Muscle of arm (tissue), 1 donor: ENCODE measurements at regions not wholly inside any gene's neighbourhood (a gene's known extent, or its start where the extent isn't known, plus 50 kb on each side); places are given as distances from the start of the nearest gene placed in this dataset.
"Not testable (repeated sequence)": the region's sequence is repeated elsewhere in the genome, so short reads cannot be mapped to it uniquely, and the experiment has no call there.

ENCODE experiments used
- DNase-seq: peaks from one replicate; pipeline ENCODE4 v3.0.0-alpha.2; 2013

DNA sequence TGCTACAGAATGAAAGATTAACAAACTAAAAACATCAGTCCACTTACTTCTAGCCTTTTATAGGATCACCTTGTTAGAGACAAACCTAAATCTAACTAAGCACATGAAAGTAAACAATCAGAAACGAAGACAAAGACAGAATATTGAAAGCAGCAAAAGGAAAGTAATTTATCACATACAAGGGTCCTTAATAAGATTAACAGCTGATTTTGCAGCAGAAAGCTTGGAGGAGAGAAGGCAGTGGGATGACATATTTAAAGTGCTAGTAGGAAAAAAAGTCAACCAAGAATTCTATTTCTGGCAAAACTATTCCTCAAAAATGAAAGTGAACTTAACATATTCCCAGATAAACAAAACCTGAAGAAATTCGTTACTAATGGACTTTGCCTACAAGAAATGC, 286.4 kb downstream of the RWDD3 start:
- DNase-seq, result no peak

- no peak for DNase-seq
Observed at GRCh38 chr1:95532335-95532734, 298.3 kb downstream of the RWDD3 start.

DNA sequence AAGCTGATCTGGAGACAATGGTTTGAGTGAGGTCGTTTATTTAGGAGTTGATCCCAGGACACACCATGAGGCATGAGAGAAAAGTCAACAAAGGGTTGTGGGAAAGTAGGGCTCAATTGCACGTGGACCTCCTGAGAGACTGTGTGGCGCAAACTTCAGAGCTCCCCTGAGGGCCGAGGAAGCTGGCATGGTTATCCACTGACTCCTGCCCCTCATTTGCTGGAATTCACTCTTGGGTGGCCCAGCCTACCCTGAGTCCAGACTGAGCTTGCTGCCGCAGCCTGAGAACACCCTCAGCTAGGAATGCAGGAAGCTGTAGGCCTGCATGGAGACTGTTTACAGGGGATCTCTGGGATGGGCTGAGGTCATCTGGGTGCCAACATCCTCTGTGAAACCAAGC, 301.0 kb downstream of the RWDD3 start:
- DNase-seq, result no peak

DNA sequence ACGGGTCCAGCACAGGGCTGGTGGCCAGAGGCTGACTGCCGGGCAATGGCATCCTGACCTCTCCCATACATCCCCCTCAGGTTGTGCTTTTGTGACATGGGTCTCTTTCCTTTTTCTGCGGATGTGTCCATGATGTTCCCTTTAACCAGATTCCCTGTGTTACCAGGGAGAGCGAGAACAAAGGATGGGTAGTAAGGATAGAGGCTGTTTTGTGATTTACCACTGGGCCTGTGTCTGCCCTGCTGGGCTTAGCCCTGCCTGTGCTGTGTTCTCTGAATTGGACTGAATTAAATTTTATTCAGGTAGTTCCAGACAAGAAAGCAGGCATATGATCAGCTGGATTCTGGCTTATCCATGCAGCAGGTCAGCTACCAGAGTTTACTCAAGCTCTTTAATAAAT, 301.6 kb downstream of the RWDD3 start:
- DNase-seq, result no peak

DNA sequence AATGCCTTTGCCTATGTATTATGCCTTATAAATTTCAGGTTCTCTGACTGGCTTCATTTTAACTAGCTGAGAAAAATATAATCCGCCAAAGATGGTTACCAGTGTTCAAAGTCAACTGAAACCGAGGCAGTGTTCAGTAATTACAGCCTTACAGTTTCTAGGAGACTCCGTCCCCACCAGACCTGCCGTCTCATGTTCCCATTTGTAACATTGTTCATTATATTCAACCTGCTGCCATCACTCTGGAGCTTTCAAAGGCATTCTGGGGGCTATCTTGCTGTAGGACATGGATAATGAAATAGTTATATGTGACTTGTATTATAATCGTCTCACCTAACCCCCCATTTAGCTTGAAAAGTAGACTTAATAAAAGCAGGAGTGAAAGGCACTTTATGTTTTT, 302.5 kb downstream of the RWDD3 start:
- DNase-seq, result no peak

GRCh38 chr1:95537176-95537575, 303.2 kb downstream of the RWDD3 start:
- DNase-seq, result no peak

- not testable (repeated sequence) for DNase-seq
Observed at GRCh38 chr1:95538242-95538641, 304.2 kb downstream of the RWDD3 start.

DNA sequence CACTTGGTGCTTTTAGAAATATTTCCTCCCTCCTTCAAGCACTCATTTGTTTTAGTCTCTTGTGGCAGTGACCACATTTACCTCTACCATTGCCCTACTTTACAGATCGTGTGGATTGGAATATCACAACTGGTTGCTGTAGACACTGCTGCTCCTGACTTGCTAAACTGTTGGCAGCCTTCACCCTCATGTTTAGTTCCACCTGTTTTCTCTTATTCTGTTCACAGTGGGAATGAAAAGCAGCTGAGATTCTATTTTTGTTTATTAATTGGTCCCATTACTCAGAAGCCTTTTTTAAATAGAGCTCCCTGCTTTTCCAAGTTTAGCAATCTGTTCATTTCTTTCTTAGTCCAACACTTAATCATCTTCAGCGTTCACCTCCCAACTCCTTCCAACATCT, 308.9 kb downstream of the RWDD3 start:
- DNase-seq, result no peak

- DNase-seq, result no peak
Observed at GRCh38 chr1:95547005-95547404, 313.0 kb downstream of the RWDD3 start.

GRCh38 chr1:95548211-95548610, 314.2 kb downstream of the RWDD3 start:
- no peak for DNase-seq

DNA sequence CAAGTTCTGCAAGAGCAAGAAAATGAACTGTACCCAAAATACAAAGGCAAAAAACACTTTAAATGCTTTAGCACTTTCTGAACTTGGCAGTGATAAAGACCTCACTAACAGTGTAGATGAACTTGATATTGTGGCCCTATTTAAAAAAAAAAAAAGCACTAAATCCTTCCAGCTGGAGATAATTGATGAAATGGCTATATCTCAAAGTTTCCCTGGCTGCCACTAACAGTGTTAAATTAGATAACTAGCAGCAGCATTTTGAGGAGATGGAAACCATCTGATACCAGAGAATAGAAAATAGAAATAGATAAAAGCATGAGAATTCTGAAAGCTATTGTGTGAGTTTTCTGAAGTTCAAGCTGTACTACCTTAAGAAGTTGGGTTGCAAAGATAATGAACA, 317.2 kb downstream of the RWDD3 start:
- DNase-seq, result no peak

GRCh38 chr1:95553595-95553994, 319.6 kb downstream of the RWDD3 start:
- DNase-seq, result no peak

- DNase-seq, result no peak
Observed at GRCh38 chr1:95554408-95554807, 320.4 kb downstream of the RWDD3 start.

DNA sequence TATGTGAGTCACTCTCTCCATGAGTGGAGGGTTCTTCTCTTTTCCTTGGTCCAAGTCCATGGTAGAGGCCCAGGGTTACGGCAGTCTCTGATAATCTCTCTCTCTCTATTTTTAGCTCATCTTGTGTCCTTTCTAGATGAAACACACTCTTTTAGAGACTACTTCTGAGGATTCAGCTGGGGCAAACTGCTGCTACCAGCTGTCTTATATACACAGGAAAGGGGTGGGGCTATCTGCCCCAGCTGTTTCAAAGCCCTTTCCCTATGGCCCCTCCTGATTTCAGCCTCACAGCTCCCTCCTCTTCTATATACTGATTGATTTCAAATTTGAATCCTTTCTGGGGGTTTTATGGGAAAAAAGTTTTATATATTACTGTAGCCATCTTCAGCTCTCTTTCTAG, 324.8 kb downstream of the RWDD3 start:
- no peak for DNase-seq

DNA sequence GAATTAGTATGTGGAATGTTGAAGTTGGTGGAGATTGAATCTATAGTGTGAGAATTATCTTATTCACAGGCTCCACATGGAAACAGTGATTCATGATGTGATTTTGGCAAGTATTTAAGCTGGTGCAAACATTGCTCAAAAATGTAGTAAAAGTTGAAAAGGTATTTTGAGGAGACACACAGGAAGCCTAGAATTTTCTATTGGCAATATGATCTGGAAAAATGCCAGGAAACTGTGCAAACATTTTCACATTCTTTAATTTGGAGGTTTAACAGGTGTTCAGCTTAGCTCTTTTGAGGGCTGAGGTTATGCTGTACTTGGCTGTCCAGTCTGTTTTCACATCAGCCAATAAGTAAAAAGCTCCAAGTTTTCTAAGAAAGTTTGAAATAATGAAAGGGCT, 327.3 kb downstream of the RWDD3 start:
- DNase-seq, result peak; percentile 23

DNA sequence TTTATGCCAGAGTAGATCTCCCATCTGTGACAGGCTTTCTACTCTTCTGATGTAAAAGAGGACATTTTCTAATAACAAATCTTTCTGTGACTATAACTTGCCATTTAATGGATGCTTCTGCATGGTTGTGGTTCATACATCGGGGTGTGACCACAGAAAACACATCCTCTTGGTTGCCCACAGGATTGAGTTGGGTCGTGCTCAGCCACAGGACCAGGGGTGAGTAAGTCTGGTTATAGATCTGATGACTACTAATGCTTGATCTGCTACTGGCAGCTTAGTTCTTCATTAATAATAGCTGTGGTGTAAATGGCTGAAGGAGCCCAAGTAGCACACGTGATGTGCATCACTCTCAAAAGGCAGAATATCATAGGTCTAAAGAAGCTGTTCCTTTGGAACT, 328.2 kb downstream of the RWDD3 start:
- no peak for DNase-seq

GRCh38 chr1:95572002-95572401, 338.0 kb downstream of the RWDD3 start:
- no peak for DNase-seq

GRCh38 chr1:95572962-95573361, 339.0 kb downstream of the RWDD3 start:
- DNase-seq, result no peak

- no peak for DNase-seq
Observed at GRCh38 chr1:95575291-95575690, 341.3 kb downstream of the RWDD3 start.

DNA sequence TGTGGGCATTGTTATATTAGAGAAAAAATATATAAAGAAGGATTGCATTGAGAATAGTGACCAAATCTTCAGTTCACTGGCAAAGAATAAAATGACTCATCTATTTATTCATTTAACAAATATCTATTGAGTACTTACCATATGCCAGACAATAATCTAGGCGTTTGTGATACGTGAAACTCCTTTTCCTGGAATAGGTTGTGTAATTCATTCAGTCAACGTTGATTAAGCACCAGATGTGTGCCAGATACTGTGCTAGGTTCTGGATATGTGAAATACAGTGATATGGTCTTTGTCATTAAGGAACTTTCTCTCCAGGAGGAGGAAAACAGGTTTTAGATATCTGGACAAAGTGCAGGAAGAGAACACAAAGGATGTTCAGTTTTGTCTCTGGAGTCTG, 344.5 kb downstream of the RWDD3 start:
- DNase-seq, result no peak

- DNase-seq, result no peak
Observed at GRCh38 chr1:95582191-95582590, 348.2 kb downstream of the RWDD3 start.

DNA sequence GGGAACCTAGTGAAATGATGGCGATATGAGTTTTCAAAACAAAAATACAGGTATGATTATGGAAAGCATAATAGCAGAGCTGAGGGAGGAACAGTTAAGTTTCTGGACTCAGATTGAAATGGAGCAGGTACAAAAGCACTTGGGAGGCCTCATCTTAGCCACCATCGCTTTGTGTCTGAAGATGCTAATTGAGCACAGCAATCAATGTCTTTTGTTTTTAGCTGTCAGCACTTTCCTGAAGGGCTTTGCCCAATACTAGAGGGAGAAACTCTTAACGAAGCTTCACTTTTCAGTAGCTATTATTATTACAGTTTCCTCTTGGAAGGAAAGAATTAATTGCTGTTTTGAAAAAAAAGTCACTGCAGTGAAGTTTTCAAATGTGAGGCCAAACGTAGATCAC, 348.7 kb downstream of the RWDD3 start:
- DNase-seq, result no peak

DNA sequence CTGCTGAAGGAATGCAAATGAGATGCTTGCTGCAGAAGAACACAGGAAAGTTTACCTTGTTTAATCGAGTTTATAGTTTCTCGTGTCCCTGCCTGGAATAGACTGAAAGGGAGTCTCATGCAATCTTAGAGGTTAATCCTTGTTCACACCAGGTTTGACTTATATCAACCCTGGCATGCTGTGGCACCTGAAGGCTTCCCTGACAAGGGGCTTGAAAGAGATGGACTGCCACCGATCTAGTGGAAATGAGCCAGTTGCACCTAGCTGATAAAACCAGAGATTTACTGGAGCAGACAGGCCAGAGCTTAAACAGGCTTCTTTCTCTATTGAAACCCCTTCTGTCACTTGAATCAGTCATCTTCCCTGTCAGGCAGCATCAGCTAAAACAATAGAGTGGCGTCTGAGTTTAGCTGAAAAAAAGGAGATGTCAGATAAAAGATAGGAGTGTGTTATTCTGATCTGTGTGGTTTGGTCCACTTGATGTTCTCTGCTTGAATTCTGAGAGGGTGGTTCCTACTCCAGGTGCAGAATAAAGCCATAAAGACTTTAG, 349.7 kb downstream of the RWDD3 start:
- no peak for DNase-seq

- DNase-seq, result no peak
Observed at GRCh38 chr1:95584315-95584714, 350.3 kb downstream of the RWDD3 start.

DNA sequence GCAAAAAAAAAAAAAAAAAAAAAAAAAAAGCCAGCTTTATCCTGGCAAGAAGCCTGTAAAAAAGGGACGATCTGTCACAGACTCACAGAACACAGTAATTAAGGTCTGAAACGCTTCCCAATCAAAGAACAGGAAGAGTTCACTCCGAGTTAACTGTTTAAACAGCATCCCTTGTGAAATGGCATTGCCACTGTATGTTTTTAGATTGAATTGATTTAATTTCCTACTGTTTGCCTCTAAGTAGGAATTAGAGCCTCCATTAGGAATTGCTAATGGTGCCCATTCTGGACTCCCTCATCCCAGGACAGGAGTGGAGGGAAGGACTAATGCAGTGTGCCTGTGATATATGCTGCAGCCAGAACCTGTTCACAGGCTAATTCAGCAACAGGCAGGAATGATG, 370.8 kb downstream of the RWDD3 start:
- DNase-seq, result no peak
